Nephron progenitor cell (in vitro differentiated cells): ENCODE measurements at regions not wholly inside any gene's neighbourhood (a gene's known extent, or its start where the extent isn't known, plus 50 kb on each side); places are given as distances from the start of the nearest gene placed in this dataset.

Source experiments
- DNase-seq: peaks from one replicate; pipeline ENCODE4 v3.0.0; 2021
- H3K27ac Mint-ChIP-seq: 2 replicates; pipeline ENCODE4 v1.8.0; 2021; ENCODE audit warnings: mild to moderate bottlenecking, moderate library complexity, mixed read lengths
- H3K27me3 Mint-ChIP-seq: 2 replicates; pipeline ENCODE4 v1.8.0; 2021; ENCODE audit warnings: mild to moderate bottlenecking, low read depth, mixed read lengths; ENCODE audit not compliant: poor library complexity
- H3K36me3 Mint-ChIP-seq: 2 replicates; pipeline ENCODE4 v1.8.0; 2021; ENCODE audit warnings: low read depth, mixed read lengths
- H3K4me1 Mint-ChIP-seq: 2 replicates; pipeline ENCODE4 v1.8.0; 2021; ENCODE audit warnings: mixed read lengths
- H3K4me3 Mint-ChIP-seq: 2 replicates; pipeline ENCODE4 v1.8.0; 2021; ENCODE audit warnings: mild to moderate bottlenecking, moderate library complexity, mixed read lengths
- H3K9me3 Mint-ChIP-seq: 2 replicates; pipeline ENCODE4 v1.8.0; 2021; ENCODE audit warnings: mild to moderate bottlenecking, moderate library complexity, mixed read lengths
- CTCF ChIP-seq: fragments of 200-600 bp; sonication (generic); IDR thresholded peaks from 2 replicates; pipeline ENCODE4 v1.5.0; 2021; ENCODE audit warnings: antibody characterized with exemption

- no peak for DNase-seq
- H3K4me1 Mint-ChIP-seq: peaks cover 2% of the 10 kb centered on the region
- TF ChIP-seq CTCF: no peak
- peaks cover 20% of the 10 kb centered on the region for H3K27me3 Mint-ChIP-seq
- H3K4me3 Mint-ChIP-seq: no peak overlapping the region
- H3K36me3 Mint-ChIP-seq: no peaks in the 10 kb centered on the region
- H3K9me3 Mint-ChIP-seq: no peaks in the 10 kb centered on the region
- no peak overlapping the region for H3K27ac Mint-ChIP-seq
These were observed 164.5 kb downstream of the TMEM38B start for GRCh38 chr9:105858877-105859276.

GRCh38 chr9:105859428-105860091, 165.2 kb downstream of the TMEM38B start:
- Mint-ChIP-seq H3K36me3 (no peaks in the 10 kb centered on the region), H3K27me3 (peaks cover 16% of the 10 kb centered on the region), H3K4me3 (no peak overlapping the region), H3K4me1 (peaks cover 9% of the 10 kb centered on the region), H3K9me3 (no peaks in the 10 kb centered on the region), H3K27ac (no peak overlapping the region)
- no peak for DNase-seq
- TF ChIP-seq CTCF: no peak

GRCh38 chr9:105860516-105860915, 166.2 kb downstream of the TMEM38B start:
- no peak for TF ChIP-seq CTCF
- Mint-ChIP-seq H3K36me3 (no peaks in the 10 kb centered on the region), H3K9me3 (no peaks in the 10 kb centered on the region), H3K27me3 (peaks cover 13% of the 10 kb centered on the region), H3K27ac (no peak overlapping the region), H3K4me3 (no peak overlapping the region), H3K4me1 (peaks cover 18% of the 10 kb centered on the region)
- DNase-seq: no peak

GRCh38 chr9:105861972-105862371, 167.6 kb downstream of the TMEM38B start:
- Mint-ChIP-seq H3K9me3 (no peaks in the 10 kb centered on the region), H3K4me1 (peaks cover 33% of the 10 kb centered on the region), H3K27ac (no peak overlapping the region), H3K36me3 (no peaks in the 10 kb centered on the region), H3K27me3 (peaks cover 13% of the 10 kb centered on the region), H3K4me3 (no peak overlapping the region)
- no peak for DNase-seq
- TF ChIP-seq CTCF: no peak

GRCh38 chr9:105864248-105864898, 170.0 kb downstream of the TMEM38B start:
- no peak for DNase-seq
- Mint-ChIP-seq H3K36me3 (no peaks in the 10 kb centered on the region), H3K27ac (no peak overlapping the region), H3K4me3 (no peak overlapping the region), H3K27me3 (peaks cover 7% of the 10 kb centered on the region), H3K9me3 (no peaks in the 10 kb centered on the region), H3K4me1 (peaks cover 34% of the 10 kb centered on the region)
- no peak for TF ChIP-seq CTCF

GRCh38 chr9:105865285-105865684, 170.9 kb downstream of the TMEM38B start:
- no peak for DNase-seq
- no peak for TF ChIP-seq CTCF
- H3K27ac Mint-ChIP-seq: no peak overlapping the region
- H3K4me3 Mint-ChIP-seq: no peak overlapping the region
- peaks cover 34% of the 10 kb centered on the region for H3K4me1 Mint-ChIP-seq
- no peaks in the 10 kb centered on the region for H3K9me3 Mint-ChIP-seq
- H3K27me3 Mint-ChIP-seq: peaks cover 7% of the 10 kb centered on the region
- H3K36me3 Mint-ChIP-seq: no peaks in the 10 kb centered on the region
